ENCODE measurements at regions not wholly inside any gene's neighbourhood (a gene's known extent, or its start where the extent isn't known, plus 50 kb on each side); places are given as distances from the start of the nearest gene placed in this dataset.

DNA sequence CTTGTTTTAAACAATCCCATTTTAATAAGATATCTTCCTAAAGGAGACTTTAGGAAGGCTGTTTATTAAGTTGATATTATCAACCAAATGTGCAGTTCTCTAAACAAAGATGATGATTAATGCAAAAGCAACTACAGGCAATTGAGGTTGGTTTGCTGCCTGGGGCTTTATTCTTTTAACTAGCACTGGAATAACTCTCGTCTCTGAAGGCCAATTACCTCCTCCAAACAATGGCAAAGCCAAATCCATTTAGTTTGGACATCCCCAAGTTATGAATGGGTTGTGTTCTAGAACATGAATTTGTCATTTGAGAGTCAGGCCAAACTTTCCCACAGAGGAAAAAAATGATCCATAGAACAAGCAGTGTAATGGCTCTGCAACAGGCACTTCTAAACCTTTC lies 114.1 kb downstream of the SLC16A9 start:
- DNase-seq: no peak

DNA sequence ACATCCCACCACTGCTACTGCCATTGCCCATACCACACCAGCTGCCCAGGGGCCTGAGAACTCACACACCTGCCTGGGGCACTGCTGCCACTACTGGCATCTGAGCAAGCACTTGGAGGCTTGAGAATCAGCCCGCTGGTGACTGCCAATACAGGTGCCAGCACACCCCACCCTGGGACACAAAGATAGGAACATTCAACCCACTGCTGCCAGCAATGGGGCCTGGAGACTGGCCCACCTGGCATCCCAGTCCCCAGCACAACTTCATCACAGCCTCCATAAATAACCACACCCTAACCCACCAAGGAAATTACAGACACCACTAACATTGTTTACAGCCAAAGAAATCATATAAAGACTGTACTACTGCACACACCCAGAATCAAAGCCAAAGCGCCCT lies 115.9 kb downstream of the SLC16A9 start:
- DNase-seq: no peak

DNA sequence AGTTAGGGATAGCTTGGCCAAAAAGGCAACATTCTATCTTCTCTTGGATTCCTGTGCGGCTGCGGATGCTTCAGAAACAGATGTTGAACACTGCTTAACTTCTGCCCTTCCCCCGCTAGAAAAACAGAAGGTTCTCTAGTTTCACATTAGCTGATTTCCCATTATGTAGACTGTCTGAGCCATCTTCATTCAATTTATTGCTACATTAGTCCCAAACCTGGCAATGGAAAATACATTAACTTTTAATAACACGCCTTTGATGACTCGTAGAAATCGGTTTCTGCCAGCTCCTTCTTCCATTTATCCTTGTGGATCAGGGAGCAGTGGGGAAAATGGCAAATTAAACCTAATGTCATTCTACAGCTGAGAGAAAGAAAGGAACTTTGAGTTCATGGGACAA lies 119.9 kb downstream of the SLC16A9 start:
- no peak for DNase-seq

DNA sequence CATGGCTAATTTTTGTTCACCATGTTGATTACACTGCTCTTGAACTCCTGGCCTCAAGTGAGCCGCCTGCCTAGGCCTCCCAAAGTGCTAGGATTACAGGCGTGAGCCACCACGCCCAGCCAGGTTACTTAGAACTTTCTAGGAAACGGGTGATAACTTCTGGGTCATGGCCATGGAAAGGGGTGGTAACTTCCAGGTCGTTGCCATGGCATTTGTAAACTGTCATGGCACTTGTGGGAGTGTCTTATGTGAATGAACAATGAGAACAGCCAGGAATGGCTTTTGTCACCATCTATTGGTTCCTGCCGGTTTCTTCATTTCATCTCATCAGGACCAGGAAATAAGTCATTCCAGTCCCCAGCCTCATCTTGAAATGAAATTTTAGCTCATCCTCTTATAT lies 120.9 kb downstream of the SLC16A9 start:
- DNase-seq: no peak

DNA sequence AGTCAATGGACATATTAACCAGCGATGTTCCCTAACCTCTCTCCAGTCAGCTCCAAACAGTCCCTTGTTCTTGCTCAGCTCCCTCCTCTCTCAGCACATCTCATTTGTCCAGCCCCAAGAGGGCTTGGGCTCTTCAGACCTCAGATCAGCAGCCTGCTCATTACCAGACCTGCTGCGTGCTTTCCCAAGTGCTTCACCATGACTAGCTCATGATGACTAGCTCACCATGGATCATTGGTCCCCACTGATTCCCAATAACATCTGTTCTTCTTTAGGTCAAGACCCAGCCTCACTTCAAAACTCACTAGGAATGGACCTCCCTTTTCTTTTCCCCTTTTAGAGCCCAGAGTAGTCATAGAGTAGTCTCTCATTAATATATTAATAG lies 121.9 kb downstream of the SLC16A9 start:
- no peak for DNase-seq

DNA sequence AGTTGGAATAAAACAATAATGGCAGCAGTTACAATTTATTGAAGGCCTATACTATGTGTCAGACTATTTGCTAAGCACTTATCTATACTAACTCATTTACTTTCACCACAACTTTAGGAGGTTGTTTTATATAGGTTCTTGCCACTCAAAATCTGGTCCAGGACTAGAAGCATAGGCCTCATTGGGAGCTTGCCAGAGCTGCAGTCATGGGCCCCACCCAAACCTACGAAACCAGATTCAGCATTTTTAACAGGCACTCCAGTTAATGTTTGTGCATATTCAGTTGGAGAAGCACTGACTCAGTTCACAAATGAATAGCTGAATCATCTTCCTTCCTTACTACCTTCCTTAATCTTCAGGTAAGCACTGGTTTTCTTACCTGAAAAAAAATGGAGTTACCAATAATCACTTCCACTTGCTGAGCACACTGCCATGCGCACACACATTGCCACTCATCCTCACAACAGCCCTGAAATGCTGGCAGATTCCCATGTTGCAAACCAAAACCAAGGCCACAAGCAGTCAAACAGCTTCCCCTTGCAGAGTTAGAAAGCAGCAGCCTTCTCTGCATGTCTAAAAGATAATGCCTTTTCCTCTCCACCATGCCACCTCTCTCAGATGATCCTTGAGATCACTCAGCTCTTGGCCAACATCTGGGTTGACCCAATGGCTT lies 122.4 kb downstream of the SLC16A9 start:
- DNase-seq: no peak

DNA sequence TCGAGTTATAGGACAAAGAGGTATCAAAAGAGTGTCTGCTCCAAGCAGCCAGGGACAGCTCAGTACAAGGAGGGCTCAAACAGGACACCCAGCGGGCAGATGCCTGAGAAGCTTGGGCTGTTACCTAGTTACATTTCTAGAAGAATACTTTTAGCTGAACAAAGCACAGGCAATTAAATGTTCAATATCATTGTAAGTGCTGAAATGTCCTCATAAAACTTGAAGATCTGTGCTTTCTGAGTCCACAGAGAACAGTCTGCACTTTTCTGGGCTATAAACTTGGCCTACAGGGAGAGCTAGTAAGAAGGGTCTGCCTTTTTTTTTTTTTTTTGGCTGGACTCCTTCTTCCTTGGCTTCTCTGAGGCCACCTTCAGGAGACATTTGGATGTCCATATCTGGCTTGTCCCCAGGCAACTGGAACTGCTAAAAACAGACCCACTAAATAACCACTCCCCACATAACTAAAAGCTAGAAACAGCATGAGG lies 123.2 kb downstream of the SLC16A9 start:
- DNase-seq: no peak

DNA sequence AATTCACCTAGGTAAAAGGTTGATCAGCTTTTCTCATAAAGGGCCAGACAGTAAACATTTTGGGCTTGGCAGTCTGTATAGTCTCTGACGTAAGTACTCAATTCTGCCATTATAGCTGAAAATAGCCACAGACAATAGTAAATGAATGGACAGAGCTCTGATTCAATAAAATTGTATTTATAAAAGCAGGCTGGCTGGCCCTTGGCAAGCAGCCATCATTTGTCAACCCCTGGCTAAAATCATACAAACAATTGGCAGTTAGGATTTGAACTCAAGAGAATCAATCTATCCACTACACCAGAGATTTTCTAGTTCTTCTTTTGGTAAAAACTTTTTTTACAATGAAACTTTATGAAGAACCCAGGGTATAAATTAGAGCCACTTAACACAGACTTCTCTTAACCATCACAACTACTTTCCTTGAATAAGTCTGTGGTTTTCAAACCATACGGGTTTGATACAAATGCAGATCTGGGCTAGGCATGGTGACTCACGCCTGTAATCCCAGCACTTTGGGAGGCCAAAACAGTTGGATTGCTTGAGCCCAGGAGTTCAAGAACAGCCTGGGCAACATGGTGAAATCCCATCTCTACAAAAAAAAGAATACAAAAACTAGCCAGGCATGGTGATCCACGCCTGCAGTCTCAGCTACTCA lies 124.5 kb downstream of the SLC16A9 start:
- DNase-seq: no peak

DNA sequence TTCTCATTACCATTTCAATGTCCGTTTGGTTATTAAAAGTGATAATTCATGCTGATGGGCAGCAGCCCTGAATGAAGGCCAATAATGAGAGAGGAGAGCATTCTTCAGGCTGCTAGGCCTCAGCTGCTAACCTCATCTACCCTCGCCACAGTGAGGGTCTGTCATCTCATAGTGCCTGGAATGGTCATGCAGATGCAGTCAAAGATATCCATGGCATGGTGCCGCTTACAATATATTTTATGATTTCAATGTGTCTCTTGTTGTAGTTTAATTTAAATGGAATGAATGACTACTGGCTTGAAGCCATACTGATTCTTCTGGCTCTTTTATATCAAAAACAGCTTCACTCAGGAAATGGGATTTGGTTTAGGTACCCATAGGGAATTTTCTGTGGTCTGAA lies 126.9 kb downstream of the SLC16A9 start:
- no peak for DNase-seq

DNA sequence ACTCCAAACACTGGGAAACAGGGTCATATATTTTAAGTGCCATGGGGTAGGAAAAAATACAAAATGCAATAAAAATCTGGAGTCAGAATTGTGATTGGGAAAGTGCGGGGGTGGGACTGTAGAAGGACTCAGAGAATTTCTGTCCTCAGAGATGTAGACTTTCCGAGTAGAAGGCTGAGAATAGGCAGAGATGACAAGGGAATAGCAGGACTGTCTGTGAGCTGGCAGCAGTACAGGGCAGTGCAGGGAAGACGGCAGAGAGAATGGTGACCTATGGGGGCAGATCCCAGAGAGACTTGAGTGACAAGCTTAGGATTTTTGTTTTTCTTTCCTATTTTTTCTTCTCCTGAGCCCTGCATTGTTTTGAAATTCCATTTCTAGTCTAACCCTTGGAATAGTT lies 127.6 kb downstream of the SLC16A9 start:
- no peak for DNase-seq

DNA sequence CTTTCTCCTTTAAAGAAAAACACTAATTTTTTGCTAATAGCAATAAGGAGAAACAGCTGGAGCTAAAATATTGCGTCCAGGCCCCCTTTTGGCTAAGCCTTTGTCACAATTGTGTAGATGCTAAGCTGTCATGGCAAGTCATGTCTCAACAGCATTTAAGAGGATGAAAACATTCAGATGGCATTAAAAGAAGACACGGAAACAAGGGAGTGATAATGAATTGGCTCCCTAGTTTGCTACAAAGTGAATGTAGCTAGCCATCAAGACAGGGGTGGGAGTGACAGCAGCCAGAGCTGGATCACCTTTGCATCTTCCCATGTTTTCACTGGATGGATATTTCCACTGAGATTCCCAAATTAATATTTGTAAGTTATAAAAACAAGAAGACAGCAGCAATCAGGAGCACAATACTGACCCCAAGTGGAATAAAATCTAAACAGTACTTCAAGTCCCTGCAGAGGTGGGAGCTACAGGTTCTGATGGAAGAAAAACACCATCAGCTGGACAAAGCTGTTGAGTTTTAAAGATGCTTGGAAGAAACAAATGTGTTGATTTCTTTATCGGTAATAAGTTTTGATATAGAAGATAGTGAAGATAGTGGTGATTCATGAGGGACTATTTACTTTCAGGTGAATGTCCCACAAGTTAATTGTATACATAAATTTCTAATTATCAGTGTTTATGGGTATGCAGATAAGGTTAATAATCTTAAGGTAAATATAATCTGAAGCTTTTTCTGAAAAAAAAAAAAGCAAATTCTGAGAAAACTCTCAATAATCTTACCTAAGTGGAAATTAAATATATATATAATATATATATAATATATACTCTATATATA lies 129.4 kb downstream of the SLC16A9 start:
- peak; percentile 62 for DNase-seq

DNA sequence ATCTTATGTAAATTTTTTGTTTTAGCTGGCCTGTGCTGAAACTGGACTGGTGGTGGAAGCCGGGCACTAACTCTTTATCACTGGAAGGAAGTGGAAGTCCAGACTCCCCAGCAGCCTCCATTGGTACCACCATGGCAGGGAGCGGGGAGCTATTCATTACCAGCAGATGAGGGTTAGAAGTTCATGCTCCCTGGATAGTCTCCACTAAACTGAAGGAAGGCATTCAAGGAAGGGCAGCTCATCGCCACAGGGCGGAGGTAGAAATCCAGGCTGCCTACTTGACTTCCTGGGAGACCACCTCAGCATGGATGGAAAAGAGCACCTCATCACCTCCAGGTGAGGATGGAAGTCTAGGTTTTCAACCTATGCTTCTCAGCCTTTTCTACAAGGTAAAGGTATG lies 130.9 kb downstream of the SLC16A9 start:
- no peak for DNase-seq

DNA sequence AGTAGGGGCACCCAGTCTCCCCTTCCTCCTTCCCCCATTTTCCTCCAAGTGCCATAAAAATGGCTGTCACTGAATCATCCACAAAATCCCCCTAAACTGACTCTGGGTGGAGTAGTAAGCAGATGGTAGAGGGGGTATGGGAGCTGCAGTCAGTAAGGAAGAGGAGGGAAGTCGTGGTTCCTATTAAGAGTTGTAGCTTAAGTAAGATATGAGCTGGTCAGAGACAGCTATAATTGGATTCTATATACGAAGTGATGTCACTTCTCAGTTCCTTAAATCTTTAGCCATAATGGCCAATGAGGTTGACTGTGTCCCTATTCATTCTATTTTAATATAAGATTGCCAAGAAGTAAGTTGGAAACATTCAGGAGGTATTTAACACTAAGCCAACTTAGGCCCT lies 131.7 kb downstream of the SLC16A9 start:
- DNase-seq: no peak

DNA sequence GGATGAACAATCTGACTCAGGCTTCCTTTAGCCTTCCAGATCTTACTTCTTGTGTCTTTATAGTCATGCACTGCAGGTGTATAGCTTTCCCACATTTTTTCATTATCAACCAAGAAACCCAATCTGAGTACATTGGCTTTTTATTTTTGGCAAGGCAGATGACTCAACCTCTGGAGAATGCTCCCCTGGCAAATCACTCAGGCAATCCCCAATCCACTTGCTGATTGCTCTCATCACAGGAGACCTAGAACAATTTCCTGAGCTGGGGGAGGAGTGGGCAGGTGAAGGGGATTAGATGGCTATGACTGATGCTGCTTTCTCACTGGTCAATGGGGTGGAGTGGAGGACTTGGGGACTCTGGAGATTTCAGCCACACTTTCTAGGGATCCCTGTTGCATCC lies 134.4 kb downstream of the SLC16A9 start:
- DNase-seq: no peak

DNA sequence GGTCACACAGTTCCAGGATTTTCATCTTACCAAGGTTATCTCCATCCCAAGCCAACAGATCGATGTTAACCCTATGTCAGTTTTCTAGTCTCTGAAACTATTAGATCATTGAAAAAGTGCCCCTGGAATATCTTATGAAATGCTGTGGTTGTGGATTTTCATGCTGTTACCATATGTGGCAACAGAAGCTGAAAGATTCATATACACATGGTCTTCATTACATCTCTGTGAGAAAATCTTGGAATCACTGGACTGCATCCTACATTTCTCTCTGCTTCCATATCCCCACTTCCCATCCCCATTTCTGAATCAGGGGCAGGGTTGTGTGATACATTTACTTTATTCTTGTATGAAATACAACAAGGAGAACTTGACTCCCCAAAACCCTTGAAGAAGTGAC lies 146.1 kb downstream of the SLC16A9 start:
- DNase-seq: no peak

DNA sequence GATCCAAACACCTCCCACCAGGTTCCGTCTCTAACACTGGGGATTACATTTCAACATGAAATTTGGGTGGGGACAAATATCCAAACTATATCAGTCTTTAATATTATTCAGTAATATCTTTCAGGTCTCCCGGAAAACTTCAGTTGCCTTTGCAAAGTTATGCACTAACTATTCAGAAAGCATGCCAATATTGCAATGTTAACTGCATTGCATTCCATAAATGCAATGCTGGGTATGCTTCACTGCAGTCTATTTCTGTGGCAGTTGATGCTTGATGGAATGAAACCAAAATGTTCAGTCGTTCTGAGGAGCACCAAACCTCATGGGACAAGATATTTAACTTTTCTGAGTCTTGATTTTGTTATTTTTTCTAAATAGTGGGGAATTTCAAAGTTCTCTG lies 147.5 kb downstream of the SLC16A9 start:
- no peak for DNase-seq

DNA sequence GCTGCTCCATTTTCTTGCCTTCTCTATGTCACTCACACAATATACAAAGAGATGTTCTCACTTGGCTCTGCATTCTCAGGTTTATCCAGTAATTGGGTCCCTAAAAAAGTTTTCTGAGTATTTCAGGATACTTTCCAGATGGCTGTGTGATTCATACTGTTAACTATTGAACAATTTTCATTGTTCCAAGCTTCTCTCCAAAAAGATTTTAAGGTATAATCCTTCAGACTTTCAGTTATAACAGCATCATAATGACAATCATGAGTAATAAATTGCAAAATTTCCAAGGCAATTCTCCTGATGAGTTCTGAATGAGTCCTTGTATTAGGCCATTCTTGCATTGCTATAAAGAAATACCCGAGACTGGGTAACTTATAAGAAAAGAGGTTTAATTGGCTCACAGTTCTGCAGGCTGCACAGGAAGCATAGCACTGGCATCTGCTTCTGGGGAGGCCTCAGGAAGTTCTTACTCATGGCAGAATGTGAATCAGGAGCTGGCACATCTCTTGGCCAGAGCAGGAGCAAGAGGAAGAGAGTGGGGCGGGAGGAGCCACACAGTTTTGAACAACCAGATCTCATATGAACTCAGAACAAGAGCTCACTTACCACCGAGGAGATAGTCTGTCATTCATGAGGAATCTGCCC lies 148.1 kb downstream of the SLC16A9 start:
- DNase-seq: no peak

DNA sequence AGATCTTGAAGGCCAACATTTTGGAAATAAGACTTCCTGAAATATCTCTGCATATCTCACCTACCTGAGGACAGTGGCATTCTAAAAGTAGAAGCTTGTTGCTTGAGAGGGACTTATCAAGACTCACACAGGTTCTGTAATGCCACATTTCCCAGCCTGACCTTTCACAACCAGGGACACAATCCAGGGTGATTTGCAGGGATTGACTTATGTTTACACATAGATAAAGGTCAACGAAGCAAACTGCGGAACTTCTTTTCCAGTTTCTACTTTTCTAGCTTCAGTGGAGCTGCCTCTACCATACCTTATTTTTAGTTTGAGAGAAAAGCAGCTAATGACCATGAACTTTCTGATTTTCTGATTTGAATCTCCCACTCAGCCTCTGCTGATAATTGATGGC lies 148.7 kb downstream of the SLC16A9 start:
- no peak for DNase-seq

DNA sequence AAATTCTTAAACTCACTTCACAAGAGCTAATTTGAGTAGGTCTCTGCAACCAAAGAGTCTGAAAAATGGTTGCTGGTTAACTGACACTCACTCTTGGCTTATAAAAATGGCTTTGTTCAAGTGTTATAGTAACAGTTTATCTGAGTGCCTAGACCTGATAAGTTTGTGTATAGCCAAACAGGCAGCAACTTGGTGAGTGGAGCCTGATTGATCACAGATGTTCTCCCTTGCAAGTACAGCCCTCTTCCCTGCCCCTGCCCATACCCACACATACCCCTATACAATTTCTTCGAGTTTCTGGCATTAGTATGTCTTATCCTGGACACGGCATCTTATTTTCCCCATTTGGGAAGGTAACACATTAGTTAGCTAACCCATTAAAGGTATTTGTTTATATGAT lies 149.5 kb downstream of the SLC16A9 start:
- no peak for DNase-seq

DNA sequence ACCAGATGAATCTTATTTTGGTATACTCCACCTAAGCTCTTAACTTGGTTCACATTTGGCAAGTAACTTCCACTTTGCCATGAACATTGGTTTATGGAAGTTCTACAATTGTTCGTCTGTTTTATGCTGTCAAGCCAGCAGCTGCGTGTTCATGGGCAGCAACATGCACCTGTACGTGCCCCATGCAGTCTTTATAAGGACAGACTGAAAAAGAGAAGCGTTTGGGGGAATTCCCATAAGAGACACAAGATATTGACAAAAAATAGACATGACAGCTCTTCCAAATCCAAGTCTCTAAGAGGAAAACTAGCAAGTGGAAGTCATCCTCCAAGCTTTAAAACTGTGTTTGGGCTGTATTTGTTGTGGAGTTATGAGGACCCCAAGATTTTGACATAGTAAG lies 151.6 kb downstream of the SLC16A9 start:
- DNase-seq: no peak

DNA sequence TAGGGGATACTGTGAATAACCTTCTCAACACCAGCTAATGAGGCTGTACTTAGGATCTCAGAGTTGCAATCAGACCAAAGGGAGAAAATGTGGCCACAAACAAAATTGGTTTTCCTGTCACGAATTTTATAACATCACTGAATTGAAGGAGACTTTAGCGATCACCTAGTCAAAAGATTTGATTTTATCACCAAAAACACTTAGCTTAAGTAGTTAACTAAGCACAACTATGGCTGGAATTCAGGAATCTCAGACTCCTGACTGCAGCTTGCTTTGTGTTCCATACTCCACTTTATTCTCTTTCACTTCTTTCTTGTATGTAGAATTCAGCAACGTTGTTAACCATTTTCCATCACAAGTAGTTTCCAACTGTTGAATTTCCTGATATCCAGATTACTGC lies 152.0 kb downstream of the SLC16A9 start:
- peak; percentile 29 for DNase-seq

DNA sequence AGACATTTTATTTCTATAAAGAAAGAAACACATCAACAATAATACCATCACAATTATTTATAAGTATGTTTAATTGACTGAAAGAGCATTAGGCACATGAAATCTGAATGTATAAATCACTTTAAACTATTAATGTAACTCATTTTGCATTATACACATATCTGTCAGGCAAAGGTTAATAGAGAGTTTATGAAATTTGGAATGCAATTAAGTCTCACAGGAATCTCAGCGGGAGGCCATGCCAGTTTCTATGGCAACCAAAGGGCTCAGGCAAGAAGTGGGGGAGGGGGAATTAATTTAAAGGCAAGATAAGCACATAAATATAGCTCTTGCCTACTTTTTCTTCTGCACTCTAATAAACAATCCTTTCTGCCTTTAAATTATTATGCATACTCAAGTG lies 152.6 kb downstream of the SLC16A9 start:
- DNase-seq: peak; percentile 45

DNA sequence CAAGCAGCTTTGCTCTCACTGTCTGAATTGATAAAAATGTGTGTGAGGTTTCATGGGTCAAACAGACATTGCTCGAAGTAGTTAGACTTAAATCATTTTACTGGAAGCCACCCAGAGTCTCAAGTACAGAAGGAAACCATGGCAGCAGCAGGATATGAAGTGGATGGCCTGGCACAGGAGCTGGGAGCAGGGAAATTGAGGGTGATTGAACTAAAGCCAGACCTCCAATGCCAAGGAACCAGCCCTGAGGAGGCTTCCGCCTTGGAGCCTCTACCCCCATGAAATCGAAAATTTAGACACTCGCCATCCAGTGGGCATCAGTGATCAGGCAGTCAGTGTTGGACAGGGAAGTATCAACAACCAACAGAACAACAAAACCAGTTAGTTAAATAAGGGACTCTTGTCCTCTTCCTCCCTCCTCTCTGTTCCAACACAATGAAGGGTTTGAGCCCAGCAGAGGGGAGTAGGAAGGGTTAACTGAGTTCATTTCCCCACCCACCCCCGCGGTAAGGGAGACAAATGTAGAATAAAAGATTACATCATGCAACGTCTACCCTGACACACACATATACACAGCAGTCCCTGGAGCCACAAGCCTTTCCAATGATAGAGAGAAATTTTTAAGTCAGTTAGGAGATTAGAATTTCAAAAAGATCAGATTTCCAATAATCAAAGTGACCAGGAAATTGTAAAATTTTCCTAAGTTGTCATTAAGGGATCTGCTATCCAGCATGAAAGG lies 156.3 kb downstream of the SLC16A9 start:
- no peak for DNase-seq

All from retina (tissue), 1 donor.